ENCODE measurements at regions not wholly inside any gene's neighbourhood (a gene's known extent, or its start where the extent isn't known, plus 50 kb on each side); places are given as distances from the start of the nearest gene placed in this dataset.
A peak's percentile ranks its signal among the peaks of the same experiment; 100 is the strongest.

DNA sequence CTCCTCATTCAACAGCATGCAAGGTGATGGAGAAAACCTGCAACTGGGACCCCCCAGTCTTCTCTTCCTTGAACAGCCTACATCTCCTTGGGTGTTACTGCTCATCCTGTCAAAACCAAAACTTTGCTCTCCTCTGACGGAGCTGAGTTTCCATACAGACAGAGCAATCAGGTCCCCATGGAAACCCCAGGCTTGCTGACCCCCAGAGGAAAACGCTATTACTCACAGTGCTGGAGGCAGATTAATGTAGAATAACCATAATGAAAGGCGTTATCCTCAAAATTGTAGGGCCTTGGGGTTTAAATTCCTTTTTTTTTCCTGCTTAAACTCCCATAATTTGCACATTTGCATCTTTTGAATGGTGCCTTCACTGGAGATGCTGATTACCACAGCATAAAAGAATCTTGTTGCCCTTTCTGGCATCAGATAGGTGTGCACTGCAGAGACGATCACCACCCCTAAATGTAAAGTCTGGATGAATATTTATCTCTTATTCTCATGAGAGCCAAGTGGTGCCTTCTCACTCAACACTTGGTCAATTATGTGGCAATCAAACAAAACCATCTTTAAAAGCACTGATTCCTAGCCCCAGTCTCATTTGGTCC is 126.3 kb downstream of the MSX2 start:
- intact Hi-C loops (cut with DNase I) = no loop called here
- no peak for DNase-seq (ENCODE audit: missing footprints)
- ATAC-seq = no peak

- no peak for ATAC-seq
- DNase-seq (ENCODE audit: missing footprints) = no peak
- intact Hi-C loops (cut with DNase I) = no loop called here
These were observed 125.0 kb downstream of the MSX2 start for GRCh38 chr5:174849426-174849825.

DNA sequence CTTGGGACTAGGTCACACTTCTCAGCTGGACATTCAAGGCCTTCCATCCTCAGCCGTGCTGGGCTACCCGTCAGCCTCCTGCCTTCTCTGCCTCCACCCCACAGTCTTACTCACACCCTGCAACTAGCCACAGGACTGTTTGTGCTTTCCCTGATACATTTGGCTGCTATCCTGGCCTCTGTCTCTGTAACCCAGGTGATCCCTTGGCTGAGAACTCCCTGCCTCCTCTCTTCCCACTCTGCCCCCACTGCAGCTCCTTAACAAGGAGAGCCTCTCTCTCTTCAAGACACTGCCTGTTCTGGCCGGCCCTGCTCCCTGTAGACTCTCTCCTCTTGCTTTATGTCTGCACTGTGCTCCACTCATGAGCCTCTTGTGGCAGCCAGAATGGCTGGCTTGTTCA is 120.6 kb downstream of the MSX2 start:
- ATAC-seq (peak; percentile 57), DNase-seq (ENCODE audit: missing footprints) (no peak)
- intact Hi-C loops (cut with DNase I) = no loop called here

DNA sequence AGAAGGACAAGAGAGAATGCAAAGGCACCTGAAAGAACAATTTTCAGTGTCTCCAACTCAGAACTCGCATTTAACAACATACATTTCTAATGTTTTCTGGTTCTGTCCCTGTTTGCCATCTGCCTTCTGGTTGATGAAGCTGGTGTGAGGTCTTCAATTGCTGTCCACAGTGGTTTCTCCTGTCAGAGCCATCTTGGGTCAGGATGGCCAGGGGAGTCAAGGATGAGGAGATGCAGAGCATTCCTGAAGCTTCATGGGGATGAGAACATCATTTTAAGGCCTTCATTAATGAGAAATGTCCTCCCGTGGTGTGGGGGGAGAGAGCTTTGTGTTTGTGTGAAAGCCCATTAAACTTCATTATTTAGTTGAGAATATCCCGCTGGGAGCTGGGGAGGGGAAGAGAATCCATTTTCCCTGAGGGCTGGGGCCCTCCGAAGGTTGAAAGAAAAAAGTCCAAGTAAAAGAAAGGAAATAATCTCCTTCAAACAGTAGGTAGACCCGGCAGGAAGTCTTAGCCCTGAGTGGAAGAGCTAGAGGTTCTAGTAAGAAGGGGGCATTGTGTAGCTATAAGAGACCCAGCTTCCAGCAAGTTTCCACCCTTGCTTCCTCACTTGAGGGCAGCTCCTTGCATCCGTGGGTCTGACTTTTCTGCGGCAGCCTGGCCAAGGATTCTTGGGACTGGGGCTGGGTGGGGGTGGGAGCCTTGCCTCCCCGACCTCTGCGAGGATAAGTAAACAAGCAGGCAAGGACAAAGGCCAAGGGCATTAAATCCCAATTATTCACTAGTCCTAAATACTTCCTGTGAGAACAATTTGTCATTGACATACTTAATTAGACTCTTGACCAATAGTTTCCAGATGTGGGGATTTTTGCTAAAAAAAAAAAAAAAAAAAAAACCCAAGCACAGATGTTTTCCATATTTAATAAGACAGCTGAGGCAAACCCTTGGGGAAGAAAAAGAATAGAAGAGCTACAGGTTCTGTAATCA is 119.2 kb downstream of the MSX2 start:
- ATAC-seq (peak; percentile 69), DNase-seq (ENCODE audit: missing footprints) (no peak)
- intact Hi-C loops (cut with DNase I) = no loop called here

DNA sequence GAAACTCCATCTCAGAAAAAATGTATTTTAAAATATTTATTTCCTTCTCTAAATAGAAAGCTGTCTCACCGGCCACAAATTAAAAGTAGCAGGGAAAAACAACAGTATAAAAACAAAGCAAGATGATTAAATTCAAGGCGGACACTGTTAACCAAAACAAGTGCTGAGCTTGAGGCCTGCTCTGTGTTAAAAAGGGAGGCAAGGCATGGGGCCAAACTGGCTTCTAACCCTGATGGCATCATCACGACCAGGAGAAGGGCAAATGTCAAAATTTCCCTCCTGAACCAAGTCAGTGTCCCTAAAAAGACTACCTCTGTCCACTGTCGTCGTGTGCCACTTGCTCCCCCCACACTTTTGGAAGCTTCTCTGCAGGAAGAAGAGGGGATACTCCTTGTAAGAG is 116.1 kb downstream of the MSX2 start:
- ATAC-seq (no peak), DNase-seq (ENCODE audit: missing footprints) (no peak)
- intact Hi-C loops (cut with DNase I) = no loop called here

DNA sequence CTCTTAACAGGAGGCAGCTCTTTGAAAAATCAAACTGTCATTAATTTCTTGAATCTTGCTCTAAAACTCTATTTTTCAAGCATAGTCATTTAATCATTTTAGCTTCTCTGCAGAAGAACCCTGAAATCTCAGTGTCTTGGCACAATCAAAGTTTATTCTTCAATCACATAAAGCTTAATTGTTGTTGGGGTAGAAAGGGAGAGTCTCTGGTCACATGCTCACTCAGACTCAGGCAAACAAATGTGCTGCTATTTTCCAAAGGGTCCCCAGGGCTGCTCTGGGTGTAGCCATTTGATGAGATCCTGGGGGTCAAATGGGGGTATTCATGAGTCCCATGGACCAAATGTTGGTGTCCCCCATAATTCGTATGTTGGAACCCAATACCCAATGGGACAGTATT is 114.8 kb downstream of the MSX2 start:
- ATAC-seq = no peak

DNA sequence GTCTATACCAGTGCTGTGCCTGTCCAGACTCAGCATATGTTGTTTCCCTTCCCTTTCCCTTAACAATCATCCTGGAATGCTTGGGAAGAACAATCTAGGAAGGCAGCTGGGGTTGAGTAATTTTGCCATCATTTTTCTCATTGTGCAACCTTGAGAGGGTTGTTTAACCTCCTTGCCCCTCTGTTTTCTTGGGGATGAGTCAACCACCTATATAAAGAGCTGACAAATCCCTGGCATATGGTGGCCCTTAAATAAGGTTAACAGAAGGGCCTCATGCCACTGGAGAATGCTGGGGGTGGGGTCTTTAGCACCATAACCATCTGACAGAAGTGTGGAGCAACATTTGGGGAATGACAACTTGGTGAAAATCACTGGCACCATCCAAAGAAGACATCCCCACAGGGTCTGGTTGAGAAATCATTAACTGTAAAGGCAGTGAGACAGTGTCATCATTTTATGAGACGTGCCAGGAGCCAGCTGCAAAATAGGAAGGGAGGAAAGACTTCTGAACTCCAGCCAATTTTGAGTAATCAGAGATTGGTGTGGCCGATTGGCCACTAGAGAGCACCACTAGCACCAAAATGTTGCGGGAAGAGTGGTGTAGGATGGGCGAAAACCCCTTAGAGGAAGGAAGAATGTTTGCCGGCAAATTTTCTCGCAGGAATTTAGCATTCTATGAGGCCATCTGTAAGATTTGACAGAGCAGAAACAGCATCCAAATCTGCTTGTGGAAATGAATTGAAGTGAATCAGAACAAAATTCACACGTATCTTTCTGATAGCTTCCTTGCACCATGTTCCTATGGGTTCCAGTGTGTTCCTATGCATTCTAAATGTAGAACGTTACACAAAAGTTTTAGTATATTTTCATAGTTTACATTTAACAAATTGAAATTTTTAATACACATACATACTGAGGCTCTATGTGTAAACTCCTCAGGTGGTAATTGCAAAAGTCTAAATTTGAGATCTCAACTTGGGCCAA is 113.8 kb downstream of the MSX2 start:
- DNase-seq (ENCODE audit: missing footprints) (no peak), ATAC-seq (peak; percentile 60)
- intact Hi-C loops (cut with DNase I) = no loop called here

More for the DNA sequence above, 114.8 kb downstream of the MSX2 start:
- DNase-seq (ENCODE audit: missing footprints) = no peak
- intact Hi-C loops (cut with DNase I) = no loop called here

DNA sequence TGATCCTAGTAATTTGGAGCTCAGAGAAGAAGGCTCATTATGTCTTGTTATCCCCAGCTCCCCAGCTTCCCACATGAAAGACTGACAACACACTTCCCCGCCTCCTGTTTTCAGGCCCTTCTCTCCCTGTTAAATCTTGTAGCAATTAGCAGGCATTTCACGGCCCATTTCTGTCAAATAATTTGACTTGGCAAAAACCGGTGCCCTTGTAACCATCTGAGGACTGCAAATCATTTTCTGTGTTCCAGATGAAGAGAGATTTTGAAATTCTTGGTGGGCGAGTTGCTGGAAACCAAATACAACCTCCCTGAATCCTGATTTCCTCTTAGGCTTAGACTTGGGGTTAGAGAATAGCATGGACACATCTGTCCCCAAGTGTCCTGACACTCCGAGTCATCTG is 109.7 kb downstream of the MSX2 start:
- intact Hi-C loops (cut with DNase I) = no loop called here
- ATAC-seq (no peak), DNase-seq (ENCODE audit: missing footprints) (no peak)

DNA sequence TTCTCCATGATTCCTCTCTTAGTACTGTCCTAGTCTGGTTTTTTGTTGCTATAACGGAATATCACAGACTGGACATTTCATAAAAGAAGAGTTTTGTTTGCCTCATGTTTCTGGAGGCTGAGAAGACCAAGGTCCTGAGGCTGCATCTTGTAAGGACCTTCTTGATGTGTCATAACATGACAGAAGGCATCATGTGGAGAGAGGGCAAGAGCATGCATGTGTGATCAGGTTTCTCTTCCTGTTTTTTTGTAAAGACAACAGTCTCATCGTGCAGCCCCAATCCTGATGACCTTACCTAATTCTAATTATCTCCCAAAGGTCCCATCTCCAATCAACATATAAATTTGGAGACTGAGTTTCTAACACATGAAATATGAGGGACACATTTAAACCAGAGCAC is 108.4 kb downstream of the MSX2 start:
- intact Hi-C loops (cut with DNase I) = no loop called here
- ATAC-seq = no peak
- DNase-seq (ENCODE audit: missing footprints) = no peak

GRCh38 chr5:174832025-174832424 is 107.6 kb downstream of the MSX2 start:
- no peak for DNase-seq (ENCODE audit: missing footprints)
- intact Hi-C loops (cut with DNase I) = no loop called here
- no peak for ATAC-seq

DNA sequence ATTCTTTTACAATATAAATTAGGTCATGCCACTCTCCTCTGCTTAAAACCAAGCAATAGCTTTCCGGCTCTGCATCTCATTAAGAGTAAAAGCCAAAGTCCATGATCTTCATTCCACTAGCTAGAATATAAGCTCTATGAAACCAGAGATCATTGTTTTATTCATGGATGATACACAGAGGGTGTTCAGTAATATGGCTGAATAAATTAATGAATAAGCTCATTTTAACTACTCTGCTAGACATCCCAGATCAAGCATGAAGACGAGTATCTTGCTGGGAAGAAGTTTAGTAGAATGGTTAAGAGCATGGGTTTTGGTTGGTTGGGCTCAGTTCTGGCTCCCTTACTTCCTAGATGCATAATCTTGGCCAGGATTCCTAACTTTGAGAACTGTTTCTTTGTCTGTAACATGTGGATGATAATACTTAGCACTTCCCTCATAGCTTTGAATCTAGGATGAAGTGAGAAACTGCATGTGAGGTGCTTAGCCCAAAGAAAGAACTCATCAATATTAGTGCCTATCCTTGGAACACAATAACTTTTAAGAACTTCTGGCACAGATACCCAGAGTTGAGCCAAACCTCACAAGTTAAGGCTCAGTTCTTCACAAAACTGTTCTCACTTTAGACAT is 106.8 kb downstream of the MSX2 start:
- intact Hi-C loops (cut with DNase I) = no loop called here
- DNase-seq (ENCODE audit: missing footprints) (no peak), ATAC-seq (no peak)

- DNase-seq (ENCODE audit: missing footprints) (no peak), ATAC-seq (peak; percentile 10)
- intact Hi-C loops (cut with DNase I) = no loop called here
These were observed 105.1 kb downstream of the MSX2 start for GRCh38 chr5:174829511-174829864.

DNA sequence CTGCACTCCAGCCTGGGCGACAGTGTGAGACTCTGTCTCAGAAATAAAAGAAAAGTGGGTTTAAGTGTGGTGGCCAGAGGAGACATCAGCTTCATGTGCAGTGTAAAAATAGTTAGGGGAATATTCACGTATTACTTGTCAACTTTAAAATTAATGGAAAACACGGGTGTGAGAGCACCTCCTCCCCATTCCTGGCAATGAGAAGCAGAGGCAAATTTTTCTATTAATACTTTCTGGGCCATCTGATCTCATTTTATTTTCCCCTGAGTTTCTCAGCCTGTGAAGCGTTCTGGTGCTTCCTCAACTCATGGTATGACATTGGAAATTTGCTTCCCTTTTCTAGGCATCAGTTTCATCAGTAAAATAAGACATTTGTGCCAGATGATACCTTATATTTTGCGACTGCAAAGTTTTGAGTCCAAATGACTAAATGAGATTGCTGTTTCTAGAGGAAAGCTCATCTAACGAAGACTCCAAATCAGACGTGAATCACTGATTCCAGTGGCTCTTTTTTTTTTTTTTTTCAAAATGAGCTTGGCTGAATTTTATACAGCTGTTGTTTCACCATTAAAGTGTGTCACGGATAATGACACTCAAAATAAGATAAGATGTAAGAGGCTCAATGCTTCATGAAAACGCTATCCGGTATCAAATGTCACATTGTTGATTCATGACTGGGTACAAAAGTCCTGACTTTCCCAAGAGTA is 104.6 kb downstream of the MSX2 start:
- ATAC-seq (peak; percentile 28), DNase-seq (ENCODE audit: missing footprints) (no peak)
- intact Hi-C loops (cut with DNase I) = no loop called here

GRCh38 chr5:174827558-174827957 is 103.2 kb downstream of the MSX2 start:
- no peak for ATAC-seq
- intact Hi-C loops (cut with DNase I) = no loop called here

DNA sequence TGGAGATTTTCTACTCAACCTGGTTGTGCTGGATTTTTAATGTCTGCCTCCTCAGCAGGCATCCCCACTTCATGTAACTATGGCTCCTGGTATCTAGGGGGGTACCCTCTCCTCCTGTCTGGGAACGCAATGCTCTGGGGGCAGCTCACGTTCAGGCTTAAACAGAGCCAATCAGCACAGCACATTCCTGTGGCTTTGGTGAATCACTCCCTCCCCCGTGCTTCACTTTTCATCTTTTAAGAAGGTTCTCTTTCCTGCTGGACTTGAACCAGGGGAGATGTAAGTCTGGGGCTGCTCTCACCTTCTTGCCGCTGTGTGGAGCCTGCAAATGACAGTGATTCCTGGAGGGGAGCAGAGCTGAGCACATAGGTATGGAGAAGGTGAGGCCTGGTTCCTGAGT is 101.2 kb downstream of the MSX2 start:
- ATAC-seq = no peak
- DNase-seq (ENCODE audit: missing footprints) = no peak
- intact Hi-C loops (cut with DNase I) = no loop called here

More at GRCh38 chr5:174827558-174827957, 103.2 kb downstream of the MSX2 start:
- no peak for DNase-seq (ENCODE audit: missing footprints)

- no peak for DNase-seq (ENCODE audit: missing footprints)
- intact Hi-C loops (cut with DNase I) = no loop called here
- no peak for ATAC-seq
These were observed 94.0 kb downstream of the MSX2 start for GRCh38 chr5:174818430-174818829.

GRCh38 chr5:174817610-174818009 is 93.2 kb downstream of the MSX2 start:
- DNase-seq (ENCODE audit: missing footprints) (no peak), ATAC-seq (no peak)
- intact Hi-C loops (cut with DNase I) = no loop called here

DNA sequence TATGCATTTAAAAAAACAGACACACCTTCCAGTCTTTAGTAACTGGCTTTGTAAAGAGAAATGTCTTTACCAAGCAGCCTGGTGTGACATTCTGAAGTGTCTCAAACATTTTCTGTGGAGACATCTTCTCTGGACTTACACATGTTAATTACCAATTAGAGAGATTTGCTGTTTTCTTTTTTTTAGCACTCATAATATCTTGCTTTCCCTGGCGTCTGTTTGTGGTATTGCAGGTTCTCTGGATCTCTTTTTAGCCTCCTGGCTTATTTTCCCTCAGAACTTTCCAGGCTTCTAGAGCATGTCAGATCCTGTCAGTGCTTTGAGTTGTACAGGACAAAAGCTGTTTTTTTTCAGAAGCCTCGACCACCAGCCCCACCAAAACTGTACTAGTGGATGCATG is 92.5 kb downstream of the MSX2 start:
- DNase-seq (ENCODE audit: missing footprints) = no peak
- no peak for ATAC-seq
- intact Hi-C loops (cut with DNase I) = no loop called here

Data from Right ventricle myocardium inferior (tissue), 1 donor.